GM12878 (cell line): ENCODE measurements at regions not wholly inside any gene's neighbourhood (a gene's known extent, or its start where the extent isn't known, plus 50 kb on each side); places are given as distances from the start of the nearest gene placed in this dataset.

ENCODE experiments used
- ATAC-seq: fragments of 200-7000 bp; cut with Tn5 transposase; 3 replicates; pipeline ENCODE4 v1.9.1; 2020; ENCODE audit warnings: mild to moderate bottlenecking, moderate library complexity
- BruUV-seq: library from RNA; stranded (reverse); fragments of 400-500 nt; replicated peaks from 2 replicates; lab custom pipeline; 2021; lab: Mats Ljungman, UMichigan
- CTCF ChIA-PET: fragments of 300-600 bp; sonication (Branson Sonifier 250); formaldehyde crosslinking; extraction: SDS; loops from one replicate; lab custom pipeline; 2021; ENCODE audit warnings: inconsistent platforms; lab: Yijun Ruan, JAX
- POLR2A ChIA-PET: fragments of 350-600 bp; formaldehyde crosslinking; extraction: SDS; loops from one replicate; lab custom pipeline; 2021; ENCODE audit warnings: inconsistent platforms; lab: Charles Lee
- RAD21 ChIA-PET: fragments of 300-600 bp; sonication (Branson Sonifier 250); formaldehyde crosslinking; loops from one replicate; lab custom pipeline; 2023; ENCODE audit warnings: antibody characterized with exemption; ENCODE audit not compliant: unreplicated experiment; lab: Charles Lee
- SMC1A ChIA-PET: fragments of 300-600 bp; sonication (Branson Sonifier 250); formaldehyde crosslinking; loops from one replicate; lab custom pipeline; 2023; ENCODE audit not compliant: unreplicated experiment, uncharacterized antibody; lab: Charles Lee
- DNase-seq: peaks from one replicate; pipeline ENCODE4 v3.0.0-alpha.2; 2011; ENCODE audit warnings: low read depth, low spot score
- FAIRE-seq: peaks from 3 replicates; lab custom pipeline; 2011; peaks lifted over from hg19 to GRCh38; lab: Jason Lieb, UNC
- H2AFZ ChIP-seq: 2 replicates; pipeline ENCODE4 v1.6.0; 2011; ENCODE audit warnings: low read depth, low read length, control low read depth; ENCODE audit not compliant: control insufficient read depth
- H3K27ac ChIP-seq: 2 replicates; pipeline ENCODE4 v1.5.1; 2011; ENCODE audit warnings: control low read depth; ENCODE audit not compliant: control insufficient read depth, insufficient read depth
- H3K27me3 ChIP-seq, 2 experiments: replicated peaks in 1 of 2; 2 replicates each; pipeline versions ENCODE4 v1.6.0 to v1.6.1; 2011; ENCODE audit warnings: low read length in 1 of 2; ENCODE audit not compliant: control insufficient read depth in 2 of 2, insufficient read depth in 2 of 2
- H3K36me3 ChIP-seq, 2 experiments: 2 replicates each; pipeline ENCODE4 v1.5.1; 2011; ENCODE audit warnings: low read length in 1 of 2; ENCODE audit not compliant: control insufficient read depth in 2 of 2, insufficient read depth in 2 of 2
- H3K4me1 ChIP-seq: 2 replicates; pipeline ENCODE4 v1.6.1; 2011; ENCODE audit warnings: mild to moderate bottlenecking, low read length, moderate library complexity, mixed read lengths; ENCODE audit not compliant: control insufficient read depth, insufficient read depth
- H3K4me2 ChIP-seq: 2 replicates; pipeline ENCODE4 v1.6.0; 2011; ENCODE audit warnings: control low read depth; ENCODE audit not compliant: control insufficient read depth, insufficient read depth
- H3K4me3 ChIP-seq: fragments of 200-600 bp; sonication (generic); 2 replicates; pipeline ENCODE4 v1.5.1; 2016
- H3K79me2 ChIP-seq: 2 replicates; pipeline ENCODE4 v1.6.0; 2011; ENCODE audit warnings: low read length; ENCODE audit not compliant: control insufficient read depth, insufficient read depth
- H3K9ac ChIP-seq: 2 replicates; pipeline ENCODE4 v1.8.0; 2011; ENCODE audit warnings: low read length, control low read depth, mixed read lengths; ENCODE audit not compliant: control insufficient read depth, insufficient read depth
- H3K9me3 ChIP-seq: replicated peaks from 3 replicates; pipeline ENCODE4 v1.5.1; 2011; ENCODE audit warnings: mild to moderate bottlenecking, low read length; ENCODE audit not compliant: control insufficient read depth, insufficient read depth
- H4K20me1 ChIP-seq: 2 replicates; pipeline ENCODE4 v1.6.0; 2011; ENCODE audit not compliant: control insufficient read depth, insufficient read depth
- BMI1 ChIP-seq: fragments of 450-650 bp; IDR thresholded peaks from 2 replicates; pipeline ENCODE4 v1.6.1; 2016; ENCODE audit warnings: mild to moderate bottlenecking, moderate library complexity, borderline replicate concordance
- SIN3A ChIP-seq: IDR thresholded peaks from 2 replicates; pipeline ENCODE4 v1.6.1; 2012; ENCODE audit warnings: low read depth, low read length, improper control_type of control experiment
- STAT3 ChIP-seq: IDR thresholded peaks from 2 replicates; pipeline ENCODE4 v1.6.1; 2011; ENCODE audit warnings: low read depth, low read length, improper control_type of control experiment
- TARDBP ChIP-seq: IDR thresholded peaks from 2 replicates; pipeline ENCODE4 v1.6.1; 2016; ENCODE audit warnings: borderline replicate concordance
- WGBS: methylation state at CpG from one replicate; pipeline ENCODE4 v1.1.6; 2016; ENCODE audit warnings: low lambda C conversion rate; ENCODE audit not compliant: insufficient replicate concordance, insufficient coverage; ENCODE audit errors: missing lambda C conversion rate; 5-methylcytosine and 5-hydroxymethylcytosine counted together
- in situ Hi-C: fragments of 300-500 bp; cut with MboI; formaldehyde crosslinking; loops from 9 replicates; pipeline ENCODE4 v1.14.3; 2018; ENCODE audit warnings: mixed read lengths
- intact Hi-C: fragments of 100-400 bp; cut with micrococcal nuclease; formaldehyde crosslinking; loops from one replicate; pipeline ENCODE4 v1.14.2; 2022; ENCODE audit not compliant: unreplicated experiment

GRCh38 chr4:12968345-12968744, 515.8 kb downstream of the RAB28 start:
- intact Hi-C loops, result no loop called here
- in situ Hi-C loops, result no loop called here
- TF ChIP-seq STAT3, result no peak
- no peak for TF ChIP-seq SIN3A
- no peak for TF ChIP-seq TARDBP
- 32% methylated on average over 4 of the region's 4 CpGs for WGBS
- RAD21 ChIA-PET, result no interaction called here
- Histone ChIP-seq H3K4me2 (no peak overlapping the region), H3K9ac (no peak overlapping the region), H3K4me3 (no peak overlapping the region), H2AFZ (no peak overlapping the region), H4K20me1 (no peaks in the 10 kb centered on the region), H3K79me2 (no peaks in the 10 kb centered on the region), H3K27me3 (no peaks in the 10 kb centered on the region), H3K4me1 (no peaks in the 10 kb centered on the region), H3K9me3 (no peaks in the 10 kb centered on the region), H3K36me3 (no peaks in the 10 kb centered on the region), H3K27ac (no peak overlapping the region)
- POLR2A ChIA-PET, result no interaction called here
- DNase-seq (no peak), ATAC-seq (no peak), FAIRE-seq (no peak)
- CTCF ChIA-PET, result no interaction called here
- BruUV-seq, result no TSS peak
- SMC1A ChIA-PET, result no interaction called here

GRCh38 chr4:12966726-12967125, 517.4 kb downstream of the RAB28 start:
- intact Hi-C loops (no loop called here), in situ Hi-C loops (no loop called here)
- ChIA-PET CTCF (no interaction called here), RAD21 (no interaction called here), SMC1A (no interaction called here), POLR2A (no interaction called here)
- no peak for TF ChIP-seq BMI1
- Histone ChIP-seq H3K4me1 (no peaks in the 10 kb centered on the region), H3K36me3 (no peaks in the 10 kb centered on the region), H3K4me3 (no peak overlapping the region), H3K9ac (no peak overlapping the region), H3K4me2 (no peak overlapping the region), H3K27ac (no peak overlapping the region), H4K20me1 (no peaks in the 10 kb centered on the region), H2AFZ (no peak overlapping the region), H3K27me3 (no peaks in the 10 kb centered on the region), H3K9me3 (no peaks in the 10 kb centered on the region), H3K79me2 (no peaks in the 10 kb centered on the region)
- BruUV-seq, result no TSS peak
- ATAC-seq, result no peak
- WGBS, result 26% methylated on average over 5 of the region's 5 CpGs
- DNase-seq, result no peak
- FAIRE-seq, result no peak
